ENCODE measurements at regions not wholly inside any gene's neighbourhood (a gene's known extent, or its start where the extent isn't known, plus 50 kb on each side); places are given as distances from the start of the nearest gene placed in this dataset.

GRCh38 chr14:41389355-41389754 lies 217.3 kb upstream of the LRFN5 start:
- DNase-seq (ENCODE audit: low read depth) = no peak
- TF ChIP-seq CTCF (IDR thresholded peaks at IDR 0.05; ENCODE audit: low read length, missing control alignments) = no peak
- H3K4me3 ChIP-seq (replicated peaks; ENCODE audit: low read depth, low read length) = no peak overlapping the region

- H3K4me3 ChIP-seq (replicated peaks; ENCODE audit: low read depth, low read length) = no peak overlapping the region
- no peak for TF ChIP-seq CTCF (IDR thresholded peaks at IDR 0.05; ENCODE audit: low read length, missing control alignments)
- DNase-seq (ENCODE audit: low read depth) = no peak
These were observed 220.9 kb upstream of the LRFN5 start for GRCh38 chr14:41385797-41386196.

- TF ChIP-seq CTCF (IDR thresholded peaks at IDR 0.05; ENCODE audit: low read length, missing control alignments) = no peak
- DNase-seq (ENCODE audit: low read depth) = no peak
- no peak overlapping the region for H3K4me3 ChIP-seq (replicated peaks; ENCODE audit: low read depth, low read length)
These were observed 226.7 kb upstream of the LRFN5 start for GRCh38 chr14:41380017-41380416.

GRCh38 chr14:41378526-41378925 lies 228.2 kb upstream of the LRFN5 start:
- H3K4me3 ChIP-seq (replicated peaks; ENCODE audit: low read depth, low read length) = no peak overlapping the region
- TF ChIP-seq CTCF (IDR thresholded peaks at IDR 0.05; ENCODE audit: low read length, missing control alignments) = no peak
- DNase-seq (ENCODE audit: low read depth) = no peak

- DNase-seq (ENCODE audit: low read depth) = no peak
- TF ChIP-seq CTCF (IDR thresholded peaks at IDR 0.05; ENCODE audit: low read length, missing control alignments) = no peak
- no peak overlapping the region for H3K4me3 ChIP-seq (replicated peaks; ENCODE audit: low read depth, low read length)
These were observed 228.7 kb upstream of the LRFN5 start for GRCh38 chr14:41377932-41378331.

GRCh38 chr14:41374092-41374491 lies 232.6 kb upstream of the LRFN5 start:
- no peak for DNase-seq (ENCODE audit: low read depth)
- H3K4me3 ChIP-seq (replicated peaks; ENCODE audit: low read depth, low read length) = no peak overlapping the region
- no peak for TF ChIP-seq CTCF (IDR thresholded peaks at IDR 0.05; ENCODE audit: low read length, missing control alignments)

- H3K4me3 ChIP-seq (replicated peaks; ENCODE audit: low read depth, low read length) = no peak overlapping the region
- DNase-seq (ENCODE audit: low read depth) = peak; percentile 7
- no peak for TF ChIP-seq CTCF (IDR thresholded peaks at IDR 0.05; ENCODE audit: low read length, missing control alignments)
These were observed 244.5 kb upstream of the LRFN5 start for GRCh38 chr14:41362139-41362538.
